ENCODE measurements at regions not wholly inside any gene's neighbourhood (a gene's known extent, or its start where the extent isn't known, plus 50 kb on each side); places are given as distances from the start of the nearest gene placed in this dataset.

GRCh38 chr18:10055125-10055750 is 141.4 kb downstream of the VAPA start:
- TF ChIP-seq CTCF (conservative IDR thresholded peaks at IDR 0.05; ENCODE audit: low read length) (no peak), EZH2phosphoT487 (IDR thresholded peaks at IDR 0.05; ENCODE audit: borderline replicate concordance) (no peak)
